HepG2 (cell line): ENCODE measurements at regions not wholly inside any gene's neighbourhood (a gene's known extent, or its start where the extent isn't known, plus 50 kb on each side); places are given as distances from the start of the nearest gene placed in this dataset.

Experiments used
- ARID5B ChIP-seq: IDR thresholded peaks from 2 replicates; pipeline ENCODE4 v1.4.0; 2020; ENCODE audit warnings: mild to moderate bottlenecking, missing genetic modification reagents
- ATAD3A ChIP-seq: sonication (generic); formaldehyde crosslinking; IDR thresholded peaks from 2 replicates; pipeline ENCODE4 v1.4.0; 2020; ENCODE audit warnings: missing genetic modification reagents
- ATF4 ChIP-seq, 2 experiments: fragments of 450-650 bp in 1 of 2; sonication (generic) in 1 of 2; formaldehyde crosslinking; IDR thresholded peaks; 2 replicates each; pipeline versions ENCODE4 v1.5.0 to v1.8.0; 2020 to 2022; ENCODE audit warnings: mild to moderate bottlenecking in 1 of 2, missing genetic modification reagents in 1 of 2
- MEF2D ChIP-seq: sonication (generic); formaldehyde crosslinking; IDR thresholded peaks from 2 replicates; pipeline ENCODE4 v1.5.1; 2020; ENCODE audit warnings: mild to moderate bottlenecking, missing genetic modification reagents
- MTA3 ChIP-seq: sonication (generic); formaldehyde crosslinking; IDR thresholded peaks from 2 replicates; pipeline ENCODE4 v1.4.0; 2020; ENCODE audit warnings: missing genetic modification reagents
- NAIF1 ChIP-seq: sonication (generic); formaldehyde crosslinking; IDR thresholded peaks from 2 replicates; pipeline ENCODE4 v1.5.0; 2020; ENCODE audit warnings: mild to moderate bottlenecking, missing genetic modification reagents, borderline replicate concordance
- NFRKB ChIP-seq: fragments of 450-650 bp; IDR thresholded peaks from 2 replicates; pipeline ENCODE4 v1.6.1; 2017
- SMAD1 ChIP-seq: sonication (generic); formaldehyde crosslinking; IDR thresholded peaks from 2 replicates; pipeline ENCODE4 v1.4.0; 2020; ENCODE audit warnings: missing genetic modification reagents, low read depth, mild to moderate bottlenecking, borderline replicate concordance
- SMC3 ChIP-seq: IDR thresholded peaks from 2 replicates; pipeline ENCODE4 v1.6.1; 2011; ENCODE audit warnings: low read length, improper control_type of control experiment
- TBX3 ChIP-seq: fragments of 450-650 bp; IDR thresholded peaks from 2 replicates; pipeline ENCODE4 v1.6.1; 2017; ENCODE audit warnings: antibody characterized with exemption, mild to moderate bottlenecking, inconsistent platforms, borderline replicate concordance
- THAP7 ChIP-seq: sonication (generic); formaldehyde crosslinking; IDR thresholded peaks from 2 replicates; pipeline ENCODE4 v1.8.1; 2023; ENCODE audit warnings: mild to moderate bottlenecking, missing genetic modification reagents
- YEATS2 ChIP-seq: sonication (generic); formaldehyde crosslinking; IDR thresholded peaks from 2 replicates; pipeline ENCODE4 v1.4.0; 2020; ENCODE audit warnings: missing genetic modification reagents, borderline replicate concordance
- ZBTB14 ChIP-seq: sonication (generic); formaldehyde crosslinking; IDR thresholded peaks from 2 replicates; pipeline ENCODE4 v1.4.0; 2020; ENCODE audit warnings: missing genetic modification reagents
- ZFP36 ChIP-seq: fragments of 150-350 bp; IDR thresholded peaks from 2 replicates; pipeline ENCODE4 v1.6.1; 2018; ENCODE audit warnings: borderline replicate concordance, low read length, low read depth; ENCODE audit not compliant: partially characterized antibody
- ZFP36L1 ChIP-seq: sonication (generic); formaldehyde crosslinking; IDR thresholded peaks from 2 replicates; pipeline ENCODE4 v1.8.0; 2022; ENCODE audit warnings: mild to moderate bottlenecking, missing genetic modification reagents, moderate library complexity
- ZNF10 ChIP-seq: sonication (generic); formaldehyde crosslinking; IDR thresholded peaks from 2 replicates; pipeline ENCODE4 v1.4.0; 2020; ENCODE audit warnings: mild to moderate bottlenecking, low read depth, missing genetic modification reagents, borderline replicate concordance
- ZNF260 ChIP-seq: sonication (generic); formaldehyde crosslinking; IDR thresholded peaks from 2 replicates; pipeline ENCODE4 v1.4.0; 2020; ENCODE audit warnings: missing genetic modification reagents, low read depth, mild to moderate bottlenecking, borderline replicate concordance
- ZNF512 ChIP-seq: sonication (generic); formaldehyde crosslinking; IDR thresholded peaks from 2 replicates; pipeline ENCODE4 v1.4.0; 2020; ENCODE audit warnings: mild to moderate bottlenecking, missing genetic modification reagents
- ZNF546 ChIP-seq: sonication (generic); formaldehyde crosslinking; conservative IDR thresholded peaks from 2 replicates; pipeline ENCODE4 v1.8.1; 2023; ENCODE audit warnings: mild to moderate bottlenecking, missing genetic modification reagents
- ZNF564 ChIP-seq: sonication (generic); formaldehyde crosslinking; IDR thresholded peaks from 2 replicates; pipeline ENCODE4 v1.8.1; 2023; ENCODE audit warnings: mild to moderate bottlenecking, missing genetic modification reagents
- ZNF672 ChIP-seq: sonication (generic); formaldehyde crosslinking; IDR thresholded peaks from 2 replicates; pipeline ENCODE4 v1.8.1; 2022; ENCODE audit warnings: missing genetic modification reagents
- ZSCAN12 ChIP-seq: sonication (generic); formaldehyde crosslinking; IDR thresholded peaks from 2 replicates; pipeline ENCODE4 v1.9.0; 2021; ENCODE audit warnings: mild to moderate bottlenecking, missing genetic modification reagents

- TF ChIP-seq ARID5B (no peak), ZFP36 (no peak), ATAD3A (no peak), NFRKB (no peak), ZNF672 (CRISPR knock-in tag) (no peak), ZNF546 (CRISPR knock-in tag) (no peak), SMC3 (no peak), ZFP36L1 (CRISPR knock-in tag) (no peak), ZNF564 (no peak), ZBTB14 (no peak), ATF4 (CRISPR knock-in tag; IDR thresholded peaks at IDR 0.05) (no peak), YEATS2 (CRISPR knock-in tag) (no peak), THAP7 (CRISPR knock-in tag) (no peak), ZSCAN12 (CRISPR knock-in tag) (no peak), MTA3 (CRISPR knock-in tag) (no peak), NAIF1 (CRISPR knock-in tag) (no peak), ZNF10 (no peak), TBX3 (no peak), MEF2D (CRISPR knock-in tag) (no peak), ZNF512 (CRISPR knock-in tag) (no peak), ZNF260 (CRISPR knock-in tag) (no peak), SMAD1 (no peak)
These were observed 194.0 kb downstream of the NPHP4 start (continued) for GRCh38 chr1:5798151-5798730.
